ENCODE measurements at regions not wholly inside any gene's neighbourhood (a gene's known extent, or its start where the extent isn't known, plus 50 kb on each side); places are given as distances from the start of the nearest gene placed in this dataset.

GRCh38 chr13:50596156-50596555, 247.3 kb downstream of the DLEU7 start:
- in situ Hi-C loops (cut with MboI; ENCODE audit: low sequenced_read_pairs) (no loop called here), intact Hi-C loops (cut with micrococcal nuclease) (no loop called here), dilution Hi-C loops (cut with HindIII; ENCODE audit: low sequenced_read_pairs, unreplicated experiment) (no loop called here)
- H2BK120ac ChIP-seq (ENCODE audit: low read depth, low read length): no peak overlapping the region
- H4K8ac ChIP-seq (ENCODE audit: low read depth in 2 of 2, low read length in 2 of 2): no peak overlapping the region
- ChIA-PET CTCF (no interaction called here), POLR2A (ENCODE audit: unreplicated experiment) (no interaction called here)
- no peak overlapping the region for H3K27ac ChIP-seq (ENCODE audit: insufficient read depth, low read length)
- no peaks in the 10 kb centered on the region for H4K20me1 ChIP-seq (ENCODE audit: insufficient read depth, low read length)
- no peak overlapping the region for H2BK15ac ChIP-seq (ENCODE audit: low read depth, low read length)
- H4K5ac ChIP-seq (ENCODE audit: low read depth, low read length): no peak overlapping the region
- TF ChIP-seq MAZ (IDR thresholded peaks at IDR 0.05; ENCODE audit: borderline replicate concordance, low read depth, low read length): no peak
- peaks cover 2% of the 10 kb centered on the region; the same call in 1 of the 2 replicates for H3K9me3 ChIP-seq (ENCODE audit: control insufficient read depth, insufficient read depth, low read length)
- H4K91ac ChIP-seq (ENCODE audit: insufficient read depth, low read depth, low read length): no peak overlapping the region
- no peak for ATAC-seq (ENCODE audit: low read depth)
- no peak overlapping the region for H3K9ac ChIP-seq (ENCODE audit: low read depth, low read length)
- no peak overlapping the region for H2BK20ac ChIP-seq (ENCODE audit: low read depth, low read length)
- no peak overlapping the region for H3K4me2 ChIP-seq (ENCODE audit: low read depth, low read length)
- no TSS peak for BruUV-seq (replicated peaks)
- H3K79me1 ChIP-seq (ENCODE audit: low read depth in 1 of 2, low read length in 2 of 2): no peaks in the 10 kb centered on the region
- no peak overlapping the region for H3K4me3 ChIP-seq (ENCODE audit: insufficient read depth, low read depth, low read length)
- no peak overlapping the region for H3K23ac ChIP-seq (ENCODE audit: low read depth, low read length)
- peaks cover 51% of the 10 kb centered on the region for H3K27me3 ChIP-seq (ENCODE audit: control insufficient read depth, insufficient read depth, low read length)
- DNase-seq: no peak
- no peak overlapping the region for H2AK9ac ChIP-seq (replicated peaks; ENCODE audit: low read depth, low read length, poor library complexity)
- H2AFZ ChIP-seq (replicated peaks; ENCODE audit: low read length, poor library complexity): no peak overlapping the region
- no peaks in the 10 kb centered on the region for H3K9me1 ChIP-seq (ENCODE audit: insufficient read depth, low read length)
- H3K18ac ChIP-seq (ENCODE audit: low read depth, low read length): no peak overlapping the region
- H2AK5ac ChIP-seq (ENCODE audit: low read depth, low read length): no peak overlapping the region
- H3K4ac ChIP-seq (ENCODE audit: low read depth, low read length): no peak overlapping the region
- H3K36me3 ChIP-seq (ENCODE audit: control insufficient read depth, insufficient read depth, low read length): no peaks in the 10 kb centered on the region
- no peaks in the 10 kb centered on the region; the same call in 1 of the 2 replicates for H3K4me1 ChIP-seq (ENCODE audit: control insufficient read depth, insufficient read depth, low read length)
- no peak overlapping the region for H2BK5ac ChIP-seq (ENCODE audit: low read depth, low read length, poor library complexity, severe bottlenecking)
- no peak overlapping the region for H3K56ac ChIP-seq (ENCODE audit: extremely low read depth, insufficient read depth, low read length)
- WGBS, 2 experiments (ENCODE audit: extremely low coverage in 2 of 2, insufficient read length in 1 of 2): 57% methylated on average over 1 of the region's 1 CpG; no CpG with 5 or more reads in 1 of the 2 experiments
- no peak overlapping the region for H3K14ac ChIP-seq (replicated peaks; ENCODE audit: low read depth, low read length)
